ENCODE measurements at regions not wholly inside any gene's neighbourhood (a gene's known extent, or its start where the extent isn't known, plus 50 kb on each side); places are given as distances from the start of the nearest gene placed in this dataset.

GRCh38 chr11:116240710-116241109 lies 532.1 kb downstream of the BUD13 start:
- TF ChIP-seq, protein P1, sequence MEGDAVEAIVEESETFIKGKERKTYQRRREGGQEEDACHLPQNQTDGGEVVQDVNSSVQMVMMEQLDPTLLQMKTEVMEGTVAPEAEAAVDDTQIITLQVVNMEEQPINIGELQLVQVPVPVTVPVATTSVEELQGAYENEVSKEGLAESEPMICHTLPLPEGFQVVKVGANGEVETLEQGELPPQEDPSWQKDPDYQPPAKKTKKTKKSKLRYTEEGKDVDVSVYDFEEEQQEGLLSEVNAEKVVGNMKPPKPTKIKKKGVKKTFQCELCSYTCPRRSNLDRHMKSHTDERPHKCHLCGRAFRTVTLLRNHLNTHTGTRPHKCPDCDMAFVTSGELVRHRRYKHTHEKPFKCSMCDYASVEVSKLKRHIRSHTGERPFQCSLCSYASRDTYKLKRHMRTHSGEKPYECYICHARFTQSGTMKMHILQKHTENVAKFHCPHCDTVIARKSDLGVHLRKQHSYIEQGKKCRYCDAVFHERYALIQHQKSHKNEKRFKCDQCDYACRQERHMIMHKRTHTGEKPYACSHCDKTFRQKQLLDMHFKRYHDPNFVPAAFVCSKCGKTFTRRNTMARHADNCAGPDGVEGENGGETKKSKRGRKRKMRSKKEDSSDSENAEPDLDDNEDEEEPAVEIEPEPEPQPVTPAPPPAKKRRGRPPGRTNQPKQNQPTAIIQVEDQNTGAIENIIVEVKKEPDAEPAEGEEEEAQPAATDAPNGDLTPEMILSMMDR (IDR thresholded peaks at IDR 0.05; ENCODE audit: low read length): no peak
- TF ChIP-seq EZH2 (IDR thresholded peaks at IDR 0.05; ENCODE audit: borderline replicate concordance, low read length): no peak

Measured in OCI-LY1 (cell line).